Limb (tissue), 2 donors: ENCODE measurements at regions not wholly inside any gene's neighbourhood (a gene's known extent, or its start where the extent isn't known, plus 50 kb on each side); places are given as distances from the start of the nearest gene placed in this dataset.
"Not testable (repeated sequence)": the region's sequence is repeated elsewhere in the genome, so short reads cannot be mapped to it uniquely, and the experiment has no call there.

ENCODE experiments used
- DNase-seq, 2 donors: peaks; one replicate each; pipeline ENCODE4 v3.0.0-alpha.2; 2016; ENCODE audit errors: extremely low spot score in 2 of 2

- no peak for DNase-seq
Observed at GRCh38 chr12:72863671-72864070, 591.5 kb downstream of the TRHDE start.

DNA sequence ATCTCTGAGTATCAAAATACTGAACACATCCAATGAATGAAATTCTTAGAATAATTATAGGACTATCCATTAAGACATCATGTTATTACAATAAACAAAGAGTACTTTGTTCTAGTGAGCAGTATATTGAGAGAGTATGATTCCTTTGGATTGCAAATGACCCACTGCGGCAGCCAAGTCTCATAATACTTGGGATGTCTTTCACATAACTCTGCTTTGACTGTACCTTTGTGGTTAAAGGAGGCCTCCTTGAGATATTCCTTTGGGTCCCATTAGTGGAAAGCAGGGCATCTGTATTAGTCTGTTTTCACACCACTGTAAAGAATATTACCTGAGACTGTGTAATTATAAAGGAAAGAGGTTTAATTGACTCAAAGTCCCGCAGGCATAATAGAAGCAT, 593.8 kb downstream of the TRHDE start:
- no peak for DNase-seq

DNA sequence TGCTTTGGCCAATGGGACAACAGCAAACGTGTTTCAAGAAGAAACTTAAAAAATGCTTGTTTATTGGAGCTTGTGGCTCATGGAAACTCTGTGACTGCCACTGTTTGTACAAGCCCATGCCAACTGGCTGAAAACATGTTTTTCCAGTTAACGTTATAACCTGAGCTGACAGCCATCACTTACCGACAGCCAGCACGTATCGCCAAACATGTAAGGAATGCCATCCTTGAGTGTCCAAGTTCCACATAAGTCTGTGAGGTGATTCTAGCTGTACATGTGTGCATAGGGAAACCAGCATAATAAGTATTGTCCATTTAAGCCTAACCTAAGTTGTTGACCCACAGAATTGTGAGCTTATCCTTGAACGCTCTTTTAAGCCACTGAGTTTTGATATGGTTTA, 596.9 kb downstream of the TRHDE start:
- no peak for DNase-seq

DNA sequence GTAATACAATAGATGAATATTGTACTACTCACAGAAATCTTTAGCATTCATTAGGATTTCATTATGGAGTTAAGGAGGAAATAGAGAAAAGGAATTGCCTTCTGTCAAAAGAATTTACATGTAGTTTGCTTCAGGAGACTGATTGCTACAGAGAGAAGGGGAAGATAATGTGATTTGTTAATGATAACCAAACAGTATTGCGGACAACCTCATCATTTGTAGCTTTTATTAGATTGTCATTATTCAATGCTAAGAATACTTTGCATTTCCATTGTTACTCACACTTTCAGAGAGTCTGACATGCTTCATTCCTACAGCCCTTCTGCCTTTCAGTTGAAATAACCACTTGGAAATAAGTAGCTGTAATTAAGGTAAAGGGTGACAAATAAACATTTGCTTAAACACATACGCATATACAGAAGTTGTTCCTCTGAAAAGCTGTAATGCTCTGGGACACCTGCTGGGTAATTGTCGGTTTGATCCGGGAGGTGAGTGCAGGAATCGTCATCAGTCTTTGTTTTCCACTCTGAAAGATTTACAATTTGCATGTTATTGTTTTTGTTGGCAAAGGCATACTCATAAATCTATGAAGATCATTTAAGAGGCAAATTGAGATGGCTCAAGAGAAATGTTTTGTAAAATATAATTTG, 600.2 kb downstream of the TRHDE start:
- no peak for DNase-seq

GRCh38 chr12:72872996-72873395, 600.8 kb downstream of the TRHDE start:
- DNase-seq = no peak

DNA sequence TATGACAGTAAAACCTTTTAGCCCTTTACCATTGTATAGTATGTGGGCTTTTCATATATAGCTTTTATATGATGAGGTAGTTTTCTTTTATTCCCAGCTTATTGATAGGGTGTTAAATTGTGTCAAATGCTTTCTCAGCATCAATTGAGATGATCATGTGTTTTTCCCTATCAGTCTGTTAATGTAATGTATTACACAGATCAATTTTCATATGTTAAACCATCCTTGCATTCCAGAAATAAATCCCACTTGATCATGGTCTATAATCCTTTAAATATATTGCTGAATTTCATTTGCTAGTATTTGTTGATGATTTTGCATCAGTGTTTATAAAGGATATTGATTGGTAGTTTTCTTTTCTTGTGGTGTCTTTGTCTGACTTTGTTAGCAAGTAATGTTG, 603.9 kb downstream of the TRHDE start:
- no peak for DNase-seq

GRCh38 chr12:72888693-72889092, 616.5 kb downstream of the TRHDE start:
- DNase-seq = no peak

DNA sequence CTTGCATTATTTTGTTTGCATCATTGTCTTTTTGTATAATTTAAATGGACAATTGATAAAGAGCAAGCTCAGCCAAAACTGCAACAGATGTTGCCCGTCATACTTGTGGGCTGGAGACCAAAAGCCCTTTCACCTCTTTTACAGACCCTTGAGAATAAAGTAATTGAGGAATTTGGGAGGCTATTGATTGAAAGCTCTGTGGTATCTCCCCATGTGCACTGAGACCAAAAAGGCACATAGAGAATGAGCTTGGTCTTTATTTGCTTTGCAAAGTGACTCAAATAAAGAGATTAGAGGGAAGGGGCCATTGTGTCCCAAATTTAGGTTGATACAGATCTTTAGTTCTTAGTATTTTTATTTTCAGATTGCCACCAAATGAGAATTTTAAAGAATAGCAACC, 617.6 kb downstream of the TRHDE start:
- DNase-seq = no peak

DNA sequence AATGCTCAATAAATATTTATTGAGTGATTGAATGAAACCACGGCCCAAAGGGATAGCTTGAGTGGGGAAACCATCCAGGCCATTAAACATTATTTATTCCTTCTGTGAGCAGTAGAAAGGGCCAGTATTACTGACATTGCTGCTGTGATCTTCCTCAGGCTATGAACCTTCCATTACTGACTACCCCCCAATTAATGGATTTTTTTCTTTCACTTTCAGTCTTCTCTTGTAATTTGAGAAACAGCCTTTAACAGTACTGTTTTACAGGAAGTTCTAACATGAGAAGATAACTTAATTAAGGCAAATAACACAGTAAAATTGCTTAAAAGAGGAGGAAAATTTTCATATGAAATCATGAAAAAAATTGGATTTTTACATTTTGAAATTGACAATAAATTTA, 629.5 kb downstream of the TRHDE start:
- no peak for DNase-seq

GRCh38 chr12:72925716-72926115, 653.5 kb downstream of the TRHDE start:
- DNase-seq = no peak

DNA sequence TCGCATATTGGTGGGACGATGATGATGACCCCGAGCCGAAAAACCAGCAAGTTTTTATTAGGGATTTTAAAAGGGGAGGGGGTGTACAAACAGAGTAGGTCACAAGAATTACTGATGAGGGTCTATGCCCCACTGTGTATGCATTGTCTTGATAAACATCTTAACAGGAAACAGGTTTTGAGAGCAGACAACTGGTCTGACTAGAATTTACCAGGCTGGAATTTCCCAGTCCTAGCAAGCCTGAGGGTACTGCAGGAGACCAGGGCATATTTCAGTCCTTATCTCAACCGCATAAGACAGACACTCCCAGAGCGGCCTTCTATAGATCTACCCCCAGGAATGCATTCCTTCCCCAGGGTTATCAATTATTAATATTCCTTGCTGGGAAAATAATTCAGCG, 659.7 kb downstream of the TRHDE start:
- DNase-seq = not testable (repeated sequence)

GRCh38 chr12:72937486-72937885, 665.3 kb downstream of the TRHDE start:
- DNase-seq = no peak

- DNase-seq = no peak
Observed at GRCh38 chr12:72957454-72957853, 685.3 kb downstream of the TRHDE start.

GRCh38 chr12:72966684-72967083, 694.5 kb downstream of the TRHDE start:
- no peak for DNase-seq

DNA sequence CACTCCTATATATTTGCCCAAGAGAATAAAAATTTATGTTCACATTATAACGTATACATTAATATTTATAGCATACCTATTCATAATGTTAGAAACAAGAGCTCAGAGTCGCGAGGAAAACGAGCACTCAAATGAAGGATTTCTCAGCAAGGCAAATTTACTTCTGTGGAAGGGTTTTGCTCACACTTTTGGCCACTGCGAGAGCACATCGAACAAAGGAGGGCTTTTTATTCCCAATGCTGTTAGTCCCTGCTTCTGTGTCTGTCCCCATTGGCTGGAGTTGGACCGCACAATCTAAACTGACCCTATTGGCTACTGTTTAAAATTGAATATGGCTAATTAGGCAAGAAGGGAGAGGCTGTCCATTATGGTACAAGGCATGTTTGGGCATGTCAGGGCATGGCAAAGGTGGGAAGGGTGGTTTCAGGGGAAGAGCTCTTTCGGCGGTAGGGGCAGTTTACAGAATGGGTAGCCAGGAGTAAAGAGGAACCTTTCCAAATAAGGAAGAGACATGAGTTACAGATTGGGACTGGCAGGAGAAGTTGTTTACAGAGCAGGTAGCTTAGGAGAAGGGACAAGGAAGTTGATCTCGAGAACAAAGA, 702.9 kb downstream of the TRHDE start:
- no peak for DNase-seq

DNA sequence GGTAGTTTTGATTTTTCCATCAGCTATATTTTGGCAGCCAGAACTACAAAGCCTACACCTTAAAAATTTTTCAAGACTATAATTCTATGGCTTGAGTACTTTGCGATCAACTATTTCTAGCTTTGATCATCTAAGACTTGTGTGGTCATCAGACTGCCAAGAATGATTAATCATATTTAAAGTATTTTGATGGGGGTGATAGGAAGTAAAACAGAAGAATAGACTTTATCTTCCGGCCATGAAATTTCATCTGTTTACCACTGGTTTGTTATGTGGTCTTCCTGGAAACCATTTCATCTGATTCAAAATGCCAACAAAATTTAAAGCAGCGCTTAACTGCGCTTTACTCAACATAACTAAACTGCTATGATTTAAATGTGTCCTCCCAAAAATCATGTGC, 706.8 kb downstream of the TRHDE start:
- DNase-seq = no peak

GRCh38 chr12:72982356-72982755, 710.2 kb downstream of the TRHDE start:
- DNase-seq = no peak

GRCh38 chr12:72986963-72987362, 714.8 kb downstream of the TRHDE start:
- DNase-seq = no peak

DNA sequence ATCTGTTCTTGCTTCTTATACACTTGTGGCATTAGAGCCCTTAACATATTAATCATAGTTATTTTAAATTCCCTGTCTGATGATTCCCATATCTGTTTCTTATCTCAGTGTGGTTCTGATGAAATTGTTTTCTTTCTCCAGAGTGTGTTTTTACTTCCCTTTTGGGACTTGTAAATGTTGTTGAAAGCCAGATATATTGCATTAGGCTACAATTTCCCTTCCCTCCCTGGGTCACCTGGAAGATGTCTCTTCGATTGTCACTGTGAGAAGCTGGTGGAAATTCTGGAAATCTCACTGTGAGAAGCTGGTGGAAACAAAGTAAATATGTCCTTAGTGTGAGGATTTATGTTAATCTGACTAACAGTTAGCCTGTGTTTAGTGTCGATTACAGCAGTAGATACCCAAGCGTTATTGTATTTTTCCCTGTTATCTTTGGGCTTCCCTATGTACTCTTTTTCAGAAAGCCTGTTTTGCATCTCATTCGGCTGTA, 717.3 kb downstream of the TRHDE start:
- no peak for DNase-seq

- DNase-seq = not testable (repeated sequence)
Observed at GRCh38 chr12:72995029-72995428, 722.9 kb downstream of the TRHDE start.

DNA sequence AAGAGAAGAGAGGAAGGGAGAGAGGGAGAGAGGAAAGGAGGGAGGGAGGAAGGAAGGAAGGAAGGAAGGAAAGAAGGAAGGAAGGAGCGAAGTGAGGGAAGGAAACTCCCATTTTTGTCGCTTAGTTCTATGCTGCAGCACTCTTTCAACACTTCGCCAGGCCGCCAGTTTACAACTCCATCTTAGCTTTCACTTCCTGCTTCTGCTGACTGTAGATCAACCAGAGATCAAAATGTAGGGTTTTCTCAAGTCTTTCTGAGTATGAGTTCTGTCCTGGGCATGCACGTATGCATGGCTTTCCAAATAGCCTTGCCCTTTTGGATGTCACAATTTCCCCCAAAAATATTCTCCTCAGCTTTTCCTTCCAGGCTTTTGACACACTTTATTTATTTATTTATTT, 723.4 kb downstream of the TRHDE start:
- no peak for DNase-seq

- DNase-seq = not testable (repeated sequence)
Observed at GRCh38 chr12:73001806-73002205, 729.6 kb downstream of the TRHDE start.

GRCh38 chr12:73002504-73002903, 730.3 kb downstream of the TRHDE start:
- DNase-seq = not testable (repeated sequence)
